Forelimb muscle (tissue), 1 donor: ENCODE measurements at regions not wholly inside any gene's neighbourhood (a gene's known extent, or its start where the extent isn't known, plus 50 kb on each side); places are given as distances from the start of the nearest gene placed in this dataset.

ENCODE experiments used
- DNase-seq: peaks from one replicate; pipeline ENCODE4 v3.0.0-alpha.2; 2013; ENCODE audit warnings: low read depth

- DNase-seq: no peak
These were observed 104.6 kb downstream of the AMY1C start for GRCh38 chr1:103854279-103854678.

- DNase-seq: no peak
These were observed 110.0 kb downstream of the AMY1C start for GRCh38 chr1:103859721-103860120.

- no peak for DNase-seq
These were observed 149.1 kb downstream of the AMY1C start for GRCh38 chr1:103898576-103899345.

GRCh38 chr1:103900005-103900404 lies 150.3 kb downstream of the AMY1C start:
- DNase-seq: no peak

- DNase-seq: no peak
These were observed 151.4 kb downstream of the AMY1C start for GRCh38 chr1:103901072-103901471.

GRCh38 chr1:103905363-103905762 lies 155.7 kb downstream of the AMY1C start:
- no peak for DNase-seq

- no peak for DNase-seq
These were observed 161.8 kb downstream of the AMY1C start for GRCh38 chr1:103911450-103911849.

GRCh38 chr1:103917795-103918194 lies 168.1 kb downstream of the AMY1C start:
- DNase-seq: no peak

- DNase-seq: no peak
These were observed 182.2 kb downstream of the AMY1C start for GRCh38 chr1:103931891-103932290.

GRCh38 chr1:103937763-103938357 lies 188.2 kb downstream of the AMY1C start:
- no peak for DNase-seq

GRCh38 chr1:103941086-103941485 lies 191.4 kb downstream of the AMY1C start:
- DNase-seq: no peak

- no peak for DNase-seq
These were observed 192.3 kb downstream of the AMY1C start for GRCh38 chr1:103942029-103942428.

GRCh38 chr1:103945774-103946173 lies 196.1 kb downstream of the AMY1C start:
- no peak for DNase-seq

GRCh38 chr1:103948526-103948925 lies 198.8 kb downstream of the AMY1C start:
- no peak for DNase-seq

GRCh38 chr1:103949779-103950178 lies 200.1 kb downstream of the AMY1C start:
- DNase-seq: no peak

- DNase-seq: no peak
These were observed 203.7 kb downstream of the AMY1C start for GRCh38 chr1:103953386-103953785.

GRCh38 chr1:103958699-103959098 lies 209.0 kb downstream of the AMY1C start:
- DNase-seq: no peak

GRCh38 chr1:103959565-103959964 lies 209.9 kb downstream of the AMY1C start:
- no peak for DNase-seq

GRCh38 chr1:103960045-103960444 lies 210.3 kb downstream of the AMY1C start:
- DNase-seq: no peak

GRCh38 chr1:103960710-103961109 lies 211.0 kb downstream of the AMY1C start:
- no peak for DNase-seq

- DNase-seq: no peak
These were observed 237.1 kb downstream of the AMY1C start for GRCh38 chr1:103986792-103987191.

- no peak for DNase-seq
These were observed 247.9 kb downstream of the AMY1C start for GRCh38 chr1:103997631-103998030.

GRCh38 chr1:104018922-104019674 lies 269.4 kb downstream of the AMY1C start:
- no peak for DNase-seq
